Astrocyte of the cerebellum (primary cell): ENCODE measurements at regions not wholly inside any gene's neighbourhood (a gene's known extent, or its start where the extent isn't known, plus 50 kb on each side); places are given as distances from the start of the nearest gene placed in this dataset.

ENCODE experiments used
- DNase-seq: peaks from one replicate; pipeline ENCODE4 v3.0.0-alpha.2; 2011; ENCODE audit warnings: low read depth
- H3K4me3 ChIP-seq: 2 replicates; pipeline ENCODE4 v1.5.1; 2011; ENCODE audit warnings: mild to moderate bottlenecking, low read depth, low read length, moderate library complexity
- in situ Hi-C: cut with HindIII; loops from 2 replicates; pipeline ENCODE4 v1.10.0; 2017; ENCODE audit warnings: low sequenced_read_pairs
- TF ChIP-seq, protein P1 (sequence below): IDR thresholded peaks from 2 replicates; pipeline ENCODE4 v1.5.1; 2012; ENCODE audit warnings: low read length, low read depth, moderate library complexity, mild to moderate bottlenecking; ENCODE audit errors: missing control alignments

DNA sequence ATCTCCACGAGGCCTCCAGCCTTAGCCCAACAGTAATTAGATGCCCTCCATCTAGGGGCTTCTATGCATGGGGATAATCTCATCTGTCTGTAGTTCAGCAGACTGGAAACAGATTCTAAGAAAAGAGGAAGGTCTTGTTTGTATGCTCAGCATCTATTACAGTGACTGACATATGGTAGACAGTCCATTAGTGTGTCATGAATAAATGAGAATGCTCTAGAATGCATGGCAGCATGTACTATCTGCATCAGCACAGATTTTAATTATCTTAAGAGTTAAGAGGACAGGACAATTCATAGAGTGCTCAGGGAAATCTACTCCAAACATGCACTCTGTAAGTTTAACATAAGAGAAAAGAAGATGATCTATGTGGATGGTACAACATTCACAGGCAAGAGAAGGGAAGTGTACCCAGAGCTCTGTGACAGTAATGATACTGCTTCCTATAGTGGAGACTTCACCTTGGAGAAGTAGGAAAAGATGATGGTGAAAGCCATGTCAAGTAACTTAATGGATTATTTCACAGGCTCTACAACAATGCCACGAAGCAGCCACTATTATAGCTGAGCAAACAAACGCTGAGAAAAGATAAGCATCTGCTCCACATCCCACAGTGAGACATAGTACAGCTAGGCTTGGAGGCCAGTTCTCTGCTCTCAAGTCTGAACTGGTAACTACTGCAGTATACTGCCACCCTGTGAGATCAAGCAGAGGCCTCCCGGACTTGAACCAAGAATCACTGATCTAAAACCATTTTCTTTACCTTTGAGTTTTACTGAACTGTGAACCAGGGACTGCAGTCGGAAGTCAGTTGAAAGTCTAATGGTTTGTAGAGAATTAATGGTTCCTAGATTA is 309.2 kb upstream of the SPTLC3 start:
- TF ChIP-seq, protein P1, sequence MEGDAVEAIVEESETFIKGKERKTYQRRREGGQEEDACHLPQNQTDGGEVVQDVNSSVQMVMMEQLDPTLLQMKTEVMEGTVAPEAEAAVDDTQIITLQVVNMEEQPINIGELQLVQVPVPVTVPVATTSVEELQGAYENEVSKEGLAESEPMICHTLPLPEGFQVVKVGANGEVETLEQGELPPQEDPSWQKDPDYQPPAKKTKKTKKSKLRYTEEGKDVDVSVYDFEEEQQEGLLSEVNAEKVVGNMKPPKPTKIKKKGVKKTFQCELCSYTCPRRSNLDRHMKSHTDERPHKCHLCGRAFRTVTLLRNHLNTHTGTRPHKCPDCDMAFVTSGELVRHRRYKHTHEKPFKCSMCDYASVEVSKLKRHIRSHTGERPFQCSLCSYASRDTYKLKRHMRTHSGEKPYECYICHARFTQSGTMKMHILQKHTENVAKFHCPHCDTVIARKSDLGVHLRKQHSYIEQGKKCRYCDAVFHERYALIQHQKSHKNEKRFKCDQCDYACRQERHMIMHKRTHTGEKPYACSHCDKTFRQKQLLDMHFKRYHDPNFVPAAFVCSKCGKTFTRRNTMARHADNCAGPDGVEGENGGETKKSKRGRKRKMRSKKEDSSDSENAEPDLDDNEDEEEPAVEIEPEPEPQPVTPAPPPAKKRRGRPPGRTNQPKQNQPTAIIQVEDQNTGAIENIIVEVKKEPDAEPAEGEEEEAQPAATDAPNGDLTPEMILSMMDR, result no peak
- DNase-seq, result no peak
- in situ Hi-C loops, result no loop called here
- H3K4me3 ChIP-seq, result no peak overlapping the region

DNA sequence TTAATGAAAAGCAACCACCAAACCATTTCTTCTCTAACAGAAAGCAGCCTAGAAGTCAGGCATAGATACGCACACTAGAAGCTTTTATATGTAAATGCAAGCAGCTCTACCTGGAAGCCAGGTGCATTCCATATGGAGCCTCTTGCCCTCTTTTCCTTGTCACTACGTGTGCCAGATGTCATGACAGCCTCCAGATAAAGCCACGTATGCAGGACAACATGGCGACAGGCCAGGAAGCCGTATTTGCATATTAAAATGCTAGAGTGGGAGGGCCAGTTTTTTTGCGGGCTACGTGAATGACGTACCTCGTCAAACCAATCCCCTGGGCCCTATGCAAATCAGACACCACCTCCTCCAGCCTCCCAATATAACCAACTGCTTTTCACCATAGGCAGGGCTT is 308.1 kb upstream of the SPTLC3 start:
- H3K4me3 ChIP-seq, result no peak overlapping the region
- TF ChIP-seq, protein P1, result no peak
- in situ Hi-C loops, result no loop called here
- DNase-seq, result no peak

GRCh38 chr20:12702312-12702711 is 306.5 kb upstream of the SPTLC3 start:
- no peak overlapping the region for H3K4me3 ChIP-seq
- in situ Hi-C loops, result no loop called here
- no peak for DNase-seq
- TF ChIP-seq, protein P1, result no peak

GRCh38 chr20:12715371-12715770 is 293.4 kb upstream of the SPTLC3 start:
- in situ Hi-C loops, result no loop called here
- no peak overlapping the region for H3K4me3 ChIP-seq
- TF ChIP-seq, protein P1, result no peak
- DNase-seq, result no peak

GRCh38 chr20:12715991-12716680 is 292.6 kb upstream of the SPTLC3 start:
- no peak for DNase-seq
- TF ChIP-seq, protein P1, result no peak
- no peak overlapping the region for H3K4me3 ChIP-seq
- in situ Hi-C loops, result no loop called here

- no peak for DNase-seq
- H3K4me3 ChIP-seq, result no peak overlapping the region
- in situ Hi-C loops, result no loop called here
- TF ChIP-seq, protein P1, result no peak
These were observed 291.7 kb upstream of the SPTLC3 start for GRCh38 chr20:12717061-12717460.
